NCI-H460 (cell line): ENCODE measurements at regions not wholly inside any gene's neighbourhood (a gene's known extent, or its start where the extent isn't known, plus 50 kb on each side); places are given as distances from the start of the nearest gene placed in this dataset.
"Not testable (repeated sequence)": the region's sequence is repeated elsewhere in the genome, so short reads cannot be mapped to it uniquely, and the experiment has no call there.

Source experiments
- DNase-seq: peaks from one replicate; pipeline ENCODE4 v3.0.0-alpha.2; 2016; ENCODE audit warnings: low read depth; ENCODE audit errors: extremely low read depth

DNA sequence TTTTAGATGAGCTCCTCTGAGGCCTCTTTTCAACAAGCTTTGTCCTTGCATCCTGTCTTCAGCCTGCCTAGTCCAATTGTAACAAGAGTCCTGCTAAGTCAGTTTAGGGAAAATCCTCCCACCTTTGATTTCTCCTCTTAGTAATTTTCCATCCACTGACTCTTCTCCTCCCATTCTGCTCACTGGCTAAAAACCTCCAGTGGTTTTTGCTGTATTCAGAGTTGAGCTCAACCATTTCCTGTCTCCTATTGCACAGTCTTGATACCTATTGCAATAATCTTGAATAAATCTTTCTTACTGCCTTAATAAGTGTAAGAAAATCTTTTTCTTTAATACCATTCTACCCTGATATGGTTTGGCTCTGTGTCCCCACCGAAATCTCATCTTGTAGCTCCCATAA is 117.8 kb upstream of the ENPP6 start:
- DNase-seq = no peak

GRCh38 chr4:184333446-184333845 is 115.8 kb upstream of the ENPP6 start:
- not testable (repeated sequence) for DNase-seq

GRCh38 chr4:184331268-184331995 is 113.8 kb upstream of the ENPP6 start:
- no peak for DNase-seq

- DNase-seq = not testable (repeated sequence)
These were observed 112.9 kb upstream of the ENPP6 start for GRCh38 chr4:184330517-184331094.

- DNase-seq = no peak
These were observed 112.2 kb upstream of the ENPP6 start for GRCh38 chr4:184329659-184330400.

DNA sequence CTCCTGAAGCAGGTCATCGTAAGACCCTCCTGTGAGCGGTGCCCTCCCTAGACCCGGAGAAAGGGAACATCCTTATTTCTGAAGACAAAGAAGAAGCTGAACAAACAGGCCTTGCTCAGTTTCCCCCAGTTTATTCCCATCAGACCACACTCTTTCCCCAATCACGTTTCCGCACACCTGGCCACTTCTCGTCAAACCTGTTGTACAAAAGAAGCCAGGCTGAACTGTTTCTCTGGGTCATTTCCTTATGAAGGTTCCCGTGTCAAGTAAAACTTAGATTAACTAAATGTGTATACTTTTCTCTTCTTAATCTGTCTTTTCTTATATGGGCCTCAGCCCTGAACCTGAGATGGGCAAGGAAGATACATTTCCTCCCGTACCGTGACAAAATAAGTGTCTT is 111.6 kb upstream of the ENPP6 start:
- no peak for DNase-seq

DNA sequence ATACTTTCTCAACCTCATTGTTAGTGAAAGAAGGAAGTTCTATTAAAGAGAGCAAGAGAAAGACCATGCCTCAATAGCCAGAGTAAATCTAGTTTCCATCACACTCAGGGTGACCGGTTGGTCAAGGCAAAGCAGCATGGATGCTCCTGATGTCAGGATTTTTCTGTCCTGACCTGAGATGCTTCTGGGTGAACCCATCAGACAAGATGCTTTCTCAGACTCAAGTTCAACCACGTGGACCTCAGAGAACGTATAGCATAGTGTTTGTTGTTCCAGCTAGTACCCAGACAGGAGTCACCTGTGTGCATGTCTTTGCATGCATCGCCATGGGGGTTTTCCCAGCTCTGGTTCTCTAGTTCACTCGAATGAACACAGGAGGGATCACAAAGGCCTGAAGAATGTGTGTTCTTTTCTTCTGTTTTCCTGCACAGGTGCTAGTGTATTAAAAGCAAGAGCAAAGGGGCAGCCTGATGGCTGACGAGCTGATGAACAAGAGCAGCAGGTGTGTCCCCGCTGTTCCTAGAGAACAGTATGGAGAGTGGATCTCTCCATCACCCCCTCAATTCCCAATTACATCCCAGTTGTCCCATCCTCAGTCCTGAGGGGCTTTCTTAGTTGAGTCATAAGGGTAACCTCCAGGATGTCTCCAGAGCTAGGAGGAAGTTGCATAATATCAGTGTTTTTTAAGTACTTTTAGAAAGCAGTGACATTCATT is 110.5 kb upstream of the ENPP6 start:
- DNase-seq = no peak

GRCh38 chr4:184324939-184325477 is 107.3 kb upstream of the ENPP6 start:
- no peak for DNase-seq

DNA sequence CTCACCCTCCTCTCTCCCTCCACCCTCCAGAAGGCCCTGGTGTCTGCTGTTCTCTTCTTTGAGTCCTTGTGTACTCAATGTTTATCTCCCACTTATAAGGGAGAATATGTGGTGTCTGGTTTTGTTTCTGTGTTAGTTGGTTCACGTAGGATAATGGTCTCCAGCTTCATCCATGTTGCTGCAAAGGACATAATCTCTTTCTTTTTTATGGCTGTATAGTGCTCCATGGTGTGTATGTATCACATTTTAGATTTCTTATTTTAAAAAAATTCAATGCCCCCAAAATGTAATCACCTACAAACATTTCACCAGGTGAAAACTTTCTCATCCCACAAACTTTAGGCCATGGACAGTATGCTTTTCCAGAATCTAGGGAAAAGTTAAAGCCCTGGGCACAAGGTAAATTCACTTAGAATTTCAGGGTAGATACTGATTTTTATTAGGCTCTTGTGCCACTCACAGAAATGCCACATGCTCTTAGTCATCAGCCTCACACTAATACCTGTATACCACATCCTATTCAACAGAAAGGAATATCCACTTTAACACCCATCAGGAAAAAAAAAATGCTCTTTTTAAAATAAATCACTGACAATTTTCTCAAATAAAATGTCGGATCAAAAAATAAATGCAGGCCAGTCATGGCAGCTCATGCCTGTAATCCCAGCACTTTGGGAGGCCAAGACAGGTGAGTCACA is 104.8 kb upstream of the ENPP6 start:
- no peak for DNase-seq

GRCh38 chr4:184320631-184321030 is 103.0 kb upstream of the ENPP6 start:
- no peak for DNase-seq

GRCh38 chr4:184318852-184319251 is 101.2 kb upstream of the ENPP6 start:
- DNase-seq = no peak

GRCh38 chr4:184317234-184317918 is 99.7 kb upstream of the ENPP6 start:
- DNase-seq = no peak

- no peak for DNase-seq
These were observed 99.1 kb upstream of the ENPP6 start for GRCh38 chr4:184316821-184317220.

DNA sequence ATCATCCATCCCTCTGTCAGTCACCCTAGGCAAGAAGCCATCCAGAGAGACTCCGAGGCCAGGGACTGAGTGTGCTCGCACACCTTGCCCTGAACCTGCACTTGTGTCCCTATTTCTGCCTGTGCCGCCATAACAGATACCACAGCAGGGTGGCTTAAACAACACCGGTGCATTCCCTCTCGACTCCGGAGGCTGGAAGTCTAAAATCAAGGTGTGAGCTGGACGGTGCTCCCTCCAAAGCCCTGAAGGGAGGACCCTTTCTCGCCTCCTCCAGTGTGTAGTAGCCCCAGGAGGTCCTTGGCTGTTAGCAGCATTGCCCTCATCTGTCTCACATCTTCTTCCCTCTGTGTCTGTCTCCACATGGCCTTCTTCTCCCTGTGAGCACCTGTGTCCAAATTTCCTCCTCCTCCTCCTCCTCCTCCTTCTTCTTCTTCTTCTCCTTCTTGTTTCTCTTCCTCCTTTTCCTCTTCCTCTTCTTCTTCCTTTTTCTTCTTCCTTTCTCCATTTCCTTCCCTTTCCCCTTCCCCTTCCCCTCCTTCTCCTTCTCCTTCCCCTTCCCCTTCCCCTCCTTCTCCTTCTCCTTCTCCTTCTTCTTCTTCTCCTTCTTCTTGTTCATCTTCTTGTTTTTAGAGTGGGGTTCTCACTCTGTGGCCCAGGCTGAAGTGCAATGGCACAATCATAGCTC is 98.1 kb upstream of the ENPP6 start:
- DNase-seq = no peak

GRCh38 chr4:184313702-184314659 is 96.3 kb upstream of the ENPP6 start:
- no peak for DNase-seq

GRCh38 chr4:184313058-184313581 is 95.4 kb upstream of the ENPP6 start:
- DNase-seq = no peak

- no peak for DNase-seq
These were observed 94.5 kb upstream of the ENPP6 start for GRCh38 chr4:184312126-184312525.
